GM13977 (cell line): ENCODE measurements at regions not wholly inside any gene's neighbourhood (a gene's known extent, or its start where the extent isn't known, plus 50 kb on each side); places are given as distances from the start of the nearest gene placed in this dataset.

Source experiments
- DNase-seq: peaks from one replicate; pipeline ENCODE4 v3.0.0; 2012; ENCODE audit warnings: low spot score
- in situ Hi-C: fragments of 300-500 bp; cut with MboI; formaldehyde crosslinking; loops from one replicate; pipeline ENCODE4 v1.12.0; 2022; ENCODE audit warnings: low sequenced_read_pairs, low pct_unique_long_range_greater_than_20kb, mixed read lengths, inconsistent platforms; ENCODE audit not compliant: unreplicated experiment
- TF ChIP-seq, protein P1 (sequence below): IDR thresholded peaks from 2 replicates; pipeline ENCODE4 v1.5.1; 2012; ENCODE audit warnings: mild to moderate bottlenecking, control low read depth; ENCODE audit not compliant: insufficient read depth; ENCODE audit errors: extremely low read depth, missing control alignments

DNA sequence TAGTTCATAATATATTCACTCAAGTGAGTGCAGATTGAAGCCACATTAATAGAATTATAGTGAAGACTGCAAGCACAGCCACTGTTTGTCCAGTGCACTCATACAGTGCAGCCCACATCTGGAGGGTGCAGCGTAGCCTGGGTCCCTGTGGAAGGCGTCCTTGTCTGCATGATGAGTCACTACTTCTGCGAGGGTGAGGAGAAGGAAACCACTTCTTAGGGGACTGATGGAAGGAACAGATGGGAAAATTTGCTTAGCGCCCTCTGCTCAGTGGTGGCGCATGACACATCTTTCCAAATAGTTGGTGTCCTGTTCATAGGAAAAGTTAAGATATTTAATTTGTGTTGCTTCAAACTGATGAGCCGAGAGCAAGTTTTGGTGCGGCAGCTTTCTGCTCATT is 330.4 kb upstream of the SMIM21 start:
- DNase-seq, result no peak
- in situ Hi-C loops, result no loop called here
- TF ChIP-seq, protein P1, sequence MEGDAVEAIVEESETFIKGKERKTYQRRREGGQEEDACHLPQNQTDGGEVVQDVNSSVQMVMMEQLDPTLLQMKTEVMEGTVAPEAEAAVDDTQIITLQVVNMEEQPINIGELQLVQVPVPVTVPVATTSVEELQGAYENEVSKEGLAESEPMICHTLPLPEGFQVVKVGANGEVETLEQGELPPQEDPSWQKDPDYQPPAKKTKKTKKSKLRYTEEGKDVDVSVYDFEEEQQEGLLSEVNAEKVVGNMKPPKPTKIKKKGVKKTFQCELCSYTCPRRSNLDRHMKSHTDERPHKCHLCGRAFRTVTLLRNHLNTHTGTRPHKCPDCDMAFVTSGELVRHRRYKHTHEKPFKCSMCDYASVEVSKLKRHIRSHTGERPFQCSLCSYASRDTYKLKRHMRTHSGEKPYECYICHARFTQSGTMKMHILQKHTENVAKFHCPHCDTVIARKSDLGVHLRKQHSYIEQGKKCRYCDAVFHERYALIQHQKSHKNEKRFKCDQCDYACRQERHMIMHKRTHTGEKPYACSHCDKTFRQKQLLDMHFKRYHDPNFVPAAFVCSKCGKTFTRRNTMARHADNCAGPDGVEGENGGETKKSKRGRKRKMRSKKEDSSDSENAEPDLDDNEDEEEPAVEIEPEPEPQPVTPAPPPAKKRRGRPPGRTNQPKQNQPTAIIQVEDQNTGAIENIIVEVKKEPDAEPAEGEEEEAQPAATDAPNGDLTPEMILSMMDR, result no peak

DNA sequence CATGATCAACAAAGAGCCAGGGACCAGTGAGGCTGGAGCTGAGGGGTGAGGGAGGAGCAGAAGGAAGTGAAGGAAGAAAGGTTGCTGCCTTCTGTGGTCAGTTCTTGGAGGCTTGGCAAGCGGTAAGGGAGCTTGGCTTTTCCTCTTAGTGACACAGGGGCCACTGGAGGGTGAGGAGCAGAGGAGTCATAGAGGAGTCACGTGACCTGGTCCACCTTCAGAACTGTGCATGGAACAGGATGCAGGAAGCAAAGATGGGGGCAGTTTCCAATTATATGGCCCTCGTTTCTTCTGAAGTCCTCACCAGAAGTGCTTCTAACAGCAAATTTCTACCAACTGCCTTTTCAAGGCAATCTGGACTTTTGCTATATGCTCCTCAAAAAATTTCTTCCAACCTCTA is 326.9 kb upstream of the SMIM21 start:
- in situ Hi-C loops, result no loop called here
- TF ChIP-seq, protein P1, result no peak
- DNase-seq, result no peak

DNA sequence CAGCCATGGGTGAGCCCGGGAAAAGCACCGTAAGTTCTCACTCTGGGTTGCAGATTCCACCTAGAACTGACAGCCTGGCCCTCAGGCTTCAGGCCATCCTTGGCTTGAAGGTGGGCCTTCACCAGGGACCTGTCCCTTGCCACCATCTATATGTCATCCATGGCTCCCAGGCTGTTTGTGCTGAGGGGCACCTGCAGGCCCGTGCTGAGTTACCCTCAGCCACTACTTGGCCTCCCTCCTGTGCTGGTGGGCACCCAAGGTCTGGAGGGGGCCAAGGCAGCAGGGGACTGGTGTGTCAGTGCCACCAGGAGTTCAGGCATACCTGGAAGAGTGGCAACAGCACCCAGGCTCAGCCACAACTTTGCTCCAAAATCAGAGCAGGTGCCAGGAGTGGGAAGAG is 326.2 kb upstream of the SMIM21 start:
- no peak for DNase-seq
- in situ Hi-C loops, result no loop called here
- TF ChIP-seq, protein P1, result no peak

- in situ Hi-C loops, result no loop called here
- TF ChIP-seq, protein P1, result no peak
- DNase-seq, result no peak
Observed at GRCh38 chr18:75752740-75753263, 325.3 kb upstream of the SMIM21 start.

- no peak for DNase-seq
- TF ChIP-seq, protein P1, result no peak
- in situ Hi-C loops, result no loop called here
Observed at GRCh38 chr18:75745147-75745546, 317.6 kb upstream of the SMIM21 start.

DNA sequence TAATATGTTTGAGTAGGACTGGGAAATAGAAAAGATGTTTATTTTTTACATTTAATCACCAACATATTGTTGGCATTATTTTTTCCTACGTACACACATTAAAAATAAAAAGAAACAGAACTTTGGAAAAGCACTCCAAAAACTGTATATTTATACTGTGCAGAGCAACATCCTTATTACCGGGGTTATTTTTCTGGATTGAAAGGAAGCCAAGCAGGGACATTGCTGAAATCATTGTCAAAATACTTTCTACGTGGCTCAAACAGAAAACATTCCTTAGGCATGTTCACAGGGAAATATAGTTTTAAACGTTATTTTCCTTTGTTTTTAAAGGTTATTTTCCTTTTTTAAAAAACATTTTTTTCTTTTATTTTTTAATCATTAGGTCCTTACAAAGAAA is 315.0 kb upstream of the SMIM21 start:
- TF ChIP-seq, protein P1, result no peak
- DNase-seq, result no peak
- in situ Hi-C loops, result no loop called here

GRCh38 chr18:75739682-75740081 is 312.2 kb upstream of the SMIM21 start:
- TF ChIP-seq, protein P1, result no peak
- in situ Hi-C loops, result no loop called here
- DNase-seq, result no peak
